ENCODE measurements at regions not wholly inside any gene's neighbourhood (a gene's known extent, or its start where the extent isn't known, plus 50 kb on each side); places are given as distances from the start of the nearest gene placed in this dataset.

DNA sequence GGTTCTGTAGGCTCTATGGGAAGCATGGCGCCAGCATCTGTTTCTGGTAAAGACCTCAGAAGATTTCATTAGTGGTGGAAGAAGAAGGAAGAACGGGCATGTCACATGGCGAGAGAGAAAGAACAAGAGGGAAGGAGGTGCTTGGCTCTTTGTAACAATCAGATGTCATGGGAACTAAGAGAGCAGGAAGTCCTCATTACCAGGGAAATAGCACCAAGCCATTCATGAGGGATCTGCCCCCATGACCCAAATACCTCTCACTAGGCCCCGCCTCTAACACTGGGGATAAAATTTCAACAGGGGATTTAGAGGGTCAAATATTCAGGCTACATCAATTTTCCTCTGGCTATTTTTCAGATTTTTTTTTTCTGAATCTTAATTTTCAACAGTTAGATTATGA, 954.3 kb downstream of the SQOR start:
- in situ Hi-C loops (cut with HindIII; ENCODE audit: low pct_unique_long_range_greater_than_20kb, low sequenced_read_pairs): no loop called here
- Histone ChIP-seq H3K36me3 (ENCODE audit: control insufficient read depth, insufficient read depth, low read length) (no peaks in the 10 kb centered on the region), H3K4me1 (ENCODE audit: control insufficient read depth, insufficient read depth, low read length) (no peaks in the 10 kb centered on the region), H3K27me3 (ENCODE audit: control insufficient read depth, insufficient read depth, low read length) (no peaks in the 10 kb centered on the region), H3K4me3 (ENCODE audit: low read depth in 2 of 2, low read length in 2 of 2) (no peak overlapping the region), H3K9me3 (ENCODE audit: control insufficient read depth, insufficient read depth, low read depth, low read length) (no peaks in the 10 kb centered on the region), H3K27ac (ENCODE audit: low read length) (no peak overlapping the region)
- no peak for ATAC-seq
- no peak for DNase-seq (ENCODE audit: low read depth, low spot score)
- intact Hi-C loops (cut with micrococcal nuclease; ENCODE audit: unreplicated experiment): no loop called here
- CTCF ChIA-PET: no interaction called here
- POLR2A ChIA-PET: no interaction called here
- no TSS peak for BruUV-seq (replicated peaks)
- TF ChIP-seq, protein P1, sequence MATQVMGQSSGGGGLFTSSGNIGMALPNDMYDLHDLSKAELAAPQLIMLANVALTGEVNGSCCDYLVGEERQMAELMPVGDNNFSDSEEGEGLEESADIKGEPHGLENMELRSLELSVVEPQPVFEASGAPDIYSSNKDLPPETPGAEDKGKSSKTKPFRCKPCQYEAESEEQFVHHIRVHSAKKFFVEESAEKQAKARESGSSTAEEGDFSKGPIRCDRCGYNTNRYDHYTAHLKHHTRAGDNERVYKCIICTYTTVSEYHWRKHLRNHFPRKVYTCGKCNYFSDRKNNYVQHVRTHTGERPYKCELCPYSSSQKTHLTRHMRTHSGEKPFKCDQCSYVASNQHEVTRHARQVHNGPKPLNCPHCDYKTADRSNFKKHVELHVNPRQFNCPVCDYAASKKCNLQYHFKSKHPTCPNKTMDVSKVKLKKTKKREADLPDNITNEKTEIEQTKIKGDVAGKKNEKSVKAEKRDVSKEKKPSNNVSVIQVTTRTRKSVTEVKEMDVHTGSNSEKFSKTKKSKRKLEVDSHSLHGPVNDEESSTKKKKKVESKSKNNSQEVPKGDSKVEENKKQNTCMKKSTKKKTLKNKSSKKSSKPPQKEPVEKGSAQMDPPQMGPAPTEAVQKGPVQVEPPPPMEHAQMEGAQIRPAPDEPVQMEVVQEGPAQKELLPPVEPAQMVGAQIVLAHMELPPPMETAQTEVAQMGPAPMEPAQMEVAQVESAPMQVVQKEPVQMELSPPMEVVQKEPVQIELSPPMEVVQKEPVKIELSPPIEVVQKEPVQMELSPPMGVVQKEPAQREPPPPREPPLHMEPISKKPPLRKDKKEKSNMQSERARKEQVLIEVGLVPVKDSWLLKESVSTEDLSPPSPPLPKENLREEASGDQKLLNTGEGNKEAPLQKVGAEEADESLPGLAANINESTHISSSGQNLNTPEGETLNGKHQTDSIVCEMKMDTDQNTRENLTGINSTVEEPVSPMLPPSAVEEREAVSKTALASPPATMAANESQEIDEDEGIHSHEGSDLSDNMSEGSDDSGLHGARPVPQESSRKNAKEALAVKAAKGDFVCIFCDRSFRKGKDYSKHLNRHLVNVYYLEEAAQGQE (IDR thresholded peaks at IDR 0.05; ENCODE audit: insufficient read depth in 1 of 2, low read depth in 2 of 2, low read length in 1 of 2): no peak
- TF ChIP-seq TCF7L2 (IDR thresholded peaks at IDR 0.05; ENCODE audit: low read depth, low read length) (no peak), POLR2AphosphoS5 (IDR thresholded peaks at IDR 0.05; ENCODE audit: low read depth, low read length) (no peak), SIN3A (IDR thresholded peaks at IDR 0.05; ENCODE audit: borderline replicate concordance, insufficient read depth, low read depth, low read length) (no peak)
- TF ChIP-seq, protein P2, sequence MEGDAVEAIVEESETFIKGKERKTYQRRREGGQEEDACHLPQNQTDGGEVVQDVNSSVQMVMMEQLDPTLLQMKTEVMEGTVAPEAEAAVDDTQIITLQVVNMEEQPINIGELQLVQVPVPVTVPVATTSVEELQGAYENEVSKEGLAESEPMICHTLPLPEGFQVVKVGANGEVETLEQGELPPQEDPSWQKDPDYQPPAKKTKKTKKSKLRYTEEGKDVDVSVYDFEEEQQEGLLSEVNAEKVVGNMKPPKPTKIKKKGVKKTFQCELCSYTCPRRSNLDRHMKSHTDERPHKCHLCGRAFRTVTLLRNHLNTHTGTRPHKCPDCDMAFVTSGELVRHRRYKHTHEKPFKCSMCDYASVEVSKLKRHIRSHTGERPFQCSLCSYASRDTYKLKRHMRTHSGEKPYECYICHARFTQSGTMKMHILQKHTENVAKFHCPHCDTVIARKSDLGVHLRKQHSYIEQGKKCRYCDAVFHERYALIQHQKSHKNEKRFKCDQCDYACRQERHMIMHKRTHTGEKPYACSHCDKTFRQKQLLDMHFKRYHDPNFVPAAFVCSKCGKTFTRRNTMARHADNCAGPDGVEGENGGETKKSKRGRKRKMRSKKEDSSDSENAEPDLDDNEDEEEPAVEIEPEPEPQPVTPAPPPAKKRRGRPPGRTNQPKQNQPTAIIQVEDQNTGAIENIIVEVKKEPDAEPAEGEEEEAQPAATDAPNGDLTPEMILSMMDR (IDR thresholded peaks at IDR 0.05): no peak

DNA sequence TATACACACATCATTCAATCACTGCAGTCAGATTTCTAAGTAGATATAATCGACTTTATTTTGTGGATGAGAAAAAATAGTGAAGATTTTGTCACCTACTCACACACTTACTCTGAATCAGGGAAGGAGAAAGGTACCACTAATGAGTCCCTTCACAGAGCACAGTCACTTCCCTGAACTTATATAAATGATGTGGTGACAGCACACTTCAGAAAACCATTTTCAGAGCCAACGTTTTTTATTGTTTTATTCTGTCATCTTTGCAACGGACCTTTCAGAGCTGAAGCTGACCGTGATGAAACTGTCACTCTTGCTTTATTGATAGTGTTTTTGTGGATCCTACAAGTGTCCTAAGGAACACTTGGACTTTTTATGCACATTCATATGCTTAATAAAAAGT, 956.6 kb downstream of the SQOR start:
- no peaks in the 10 kb centered on the region for H3K27me3 ChIP-seq (ENCODE audit: control insufficient read depth, insufficient read depth, low read length)
- no peak for TF ChIP-seq TCF7L2 (IDR thresholded peaks at IDR 0.05; ENCODE audit: low read depth, low read length)
- TF ChIP-seq, protein P1 (IDR thresholded peaks at IDR 0.05; ENCODE audit: insufficient read depth in 1 of 2, low read depth in 2 of 2, low read length in 1 of 2): no peak
- no peak for TF ChIP-seq POLR2AphosphoS5 (IDR thresholded peaks at IDR 0.05; ENCODE audit: low read depth, low read length)
- TF ChIP-seq, protein P2 (IDR thresholded peaks at IDR 0.05): no peak
- TF ChIP-seq SIN3A (IDR thresholded peaks at IDR 0.05; ENCODE audit: borderline replicate concordance, insufficient read depth, low read depth, low read length): no peak
- intact Hi-C loops (cut with micrococcal nuclease; ENCODE audit: unreplicated experiment) (no loop called here), in situ Hi-C loops (cut with HindIII; ENCODE audit: low pct_unique_long_range_greater_than_20kb, low sequenced_read_pairs) (no loop called here)
- H3K36me3 ChIP-seq (ENCODE audit: control insufficient read depth, insufficient read depth, low read length): no peaks in the 10 kb centered on the region
- H3K4me3 ChIP-seq (ENCODE audit: low read depth in 2 of 2, low read length in 2 of 2): no peak overlapping the region
- ATAC-seq: no peak
- ChIA-PET CTCF (no interaction called here), POLR2A (no interaction called here)
- H3K27ac ChIP-seq (ENCODE audit: low read length): no peak overlapping the region
- BruUV-seq (replicated peaks): no TSS peak
- H3K9me3 ChIP-seq (ENCODE audit: control insufficient read depth, insufficient read depth, low read depth, low read length): no peaks in the 10 kb centered on the region
- H3K4me1 ChIP-seq (ENCODE audit: control insufficient read depth, insufficient read depth, low read length): no peaks in the 10 kb centered on the region
- DNase-seq (ENCODE audit: low read depth, low spot score): no peak
